ENCODE measurements at regions not wholly inside any gene's neighbourhood (a gene's known extent, or its start where the extent isn't known, plus 50 kb on each side); places are given as distances from the start of the nearest gene placed in this dataset.

- DNase-seq (ENCODE audit: low spot score), result no peak
- TF ChIP-seq CTCF (IDR thresholded peaks at IDR 0.05; ENCODE audit: extremely low read depth, missing control alignments), result no peak
Measured at GRCh38 chr20:50308166-50308512, 117.5 kb downstream of the CEBPB start.

- no peak for DNase-seq (ENCODE audit: low spot score)
- no peak for TF ChIP-seq CTCF (IDR thresholded peaks at IDR 0.05; ENCODE audit: extremely low read depth, missing control alignments)
Measured at GRCh38 chr20:50308513-50309279, 118.1 kb downstream of the CEBPB start.

GRCh38 chr20:50309280-50309763 lies 118.7 kb downstream of the CEBPB start:
- no peak for TF ChIP-seq CTCF (IDR thresholded peaks at IDR 0.05; ENCODE audit: extremely low read depth, missing control alignments)
- DNase-seq (ENCODE audit: low spot score), result no peak

GRCh38 chr20:50309764-50310672 lies 119.4 kb downstream of the CEBPB start:
- no peak for DNase-seq (ENCODE audit: low spot score)
- TF ChIP-seq CTCF (IDR thresholded peaks at IDR 0.05; ENCODE audit: extremely low read depth, missing control alignments), result no peak

GRCh38 chr20:50310673-50311051 lies 120.0 kb downstream of the CEBPB start:
- no peak for TF ChIP-seq CTCF (IDR thresholded peaks at IDR 0.05; ENCODE audit: extremely low read depth, missing control alignments)
- DNase-seq (ENCODE audit: low spot score), result no peak

GRCh38 chr20:50311308-50312001 lies 120.8 kb downstream of the CEBPB start:
- DNase-seq (ENCODE audit: low spot score), result no peak
- TF ChIP-seq CTCF (IDR thresholded peaks at IDR 0.05; ENCODE audit: extremely low read depth, missing control alignments), result no peak
